ENCODE measurements at regions not wholly inside any gene's neighbourhood (a gene's known extent, or its start where the extent isn't known, plus 50 kb on each side); places are given as distances from the start of the nearest gene placed in this dataset.

DNA sequence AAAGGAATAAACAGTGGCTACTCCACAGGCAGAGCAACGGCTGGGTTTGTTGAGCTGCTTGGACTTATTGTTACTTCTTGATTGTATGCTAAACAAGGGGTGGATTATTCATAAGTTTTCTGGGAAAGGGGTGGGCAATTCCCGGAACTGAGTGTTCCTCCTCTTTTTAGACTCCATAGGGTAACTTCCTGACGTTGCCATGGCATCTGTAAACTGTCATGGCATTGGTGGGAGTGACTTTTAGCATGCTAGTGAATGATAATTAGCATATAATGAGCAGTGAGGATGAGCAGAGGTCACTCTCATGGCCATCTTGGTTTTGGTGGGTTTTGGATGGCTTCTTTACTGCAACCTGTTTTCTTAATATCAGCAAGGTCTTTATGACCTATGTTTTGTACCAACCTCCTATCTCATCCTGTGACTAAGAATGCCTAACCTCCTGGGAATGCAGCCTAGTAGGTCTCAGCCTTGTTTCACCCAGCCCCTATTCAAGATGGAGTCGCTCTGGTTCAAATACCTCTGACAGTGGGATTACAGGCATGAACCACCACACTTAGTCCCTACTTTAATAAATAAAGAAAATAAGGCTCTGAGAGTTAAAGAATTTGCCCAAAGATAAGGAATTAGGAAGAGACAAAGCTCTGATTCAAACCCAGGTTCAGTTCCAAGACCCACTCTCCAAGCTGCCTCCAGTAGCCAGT is 65.6 kb upstream of the CLMP start:
- ATAC-seq = no peak
- TF ChIP-seq, protein P1, sequence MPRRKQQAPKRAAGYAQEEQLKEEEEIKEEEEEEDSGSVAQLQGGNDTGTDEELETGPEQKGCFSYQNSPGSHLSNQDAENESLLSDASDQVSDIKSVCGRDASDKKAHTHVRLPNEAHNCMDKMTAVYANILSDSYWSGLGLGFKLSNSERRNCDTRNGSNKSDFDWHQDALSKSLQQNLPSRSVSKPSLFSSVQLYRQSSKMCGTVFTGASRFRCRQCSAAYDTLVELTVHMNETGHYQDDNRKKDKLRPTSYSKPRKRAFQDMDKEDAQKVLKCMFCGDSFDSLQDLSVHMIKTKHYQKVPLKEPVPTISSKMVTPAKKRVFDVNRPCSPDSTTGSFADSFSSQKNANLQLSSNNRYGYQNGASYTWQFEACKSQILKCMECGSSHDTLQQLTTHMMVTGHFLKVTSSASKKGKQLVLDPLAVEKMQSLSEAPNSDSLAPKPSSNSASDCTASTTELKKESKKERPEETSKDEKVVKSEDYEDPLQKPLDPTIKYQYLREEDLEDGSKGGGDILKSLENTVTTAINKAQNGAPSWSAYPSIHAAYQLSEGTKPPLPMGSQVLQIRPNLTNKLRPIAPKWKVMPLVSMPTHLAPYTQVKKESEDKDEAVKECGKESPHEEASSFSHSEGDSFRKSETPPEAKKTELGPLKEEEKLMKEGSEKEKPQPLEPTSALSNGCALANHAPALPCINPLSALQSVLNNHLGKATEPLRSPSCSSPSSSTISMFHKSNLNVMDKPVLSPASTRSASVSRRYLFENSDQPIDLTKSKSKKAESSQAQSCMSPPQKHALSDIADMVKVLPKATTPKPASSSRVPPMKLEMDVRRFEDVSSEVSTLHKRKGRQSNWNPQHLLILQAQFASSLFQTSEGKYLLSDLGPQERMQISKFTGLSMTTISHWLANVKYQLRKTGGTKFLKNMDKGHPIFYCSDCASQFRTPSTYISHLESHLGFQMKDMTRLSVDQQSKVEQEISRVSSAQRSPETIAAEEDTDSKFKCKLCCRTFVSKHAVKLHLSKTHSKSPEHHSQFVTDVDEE (CRISPR knock-in tag; IDR thresholded peaks at IDR 0.05) = no peak
- no peak for TF ChIP-seq ZNF565 (CRISPR knock-in tag; conservative IDR thresholded peaks at IDR 0.05; ENCODE audit: low read depth)
- TF ChIP-seq, protein P2, sequence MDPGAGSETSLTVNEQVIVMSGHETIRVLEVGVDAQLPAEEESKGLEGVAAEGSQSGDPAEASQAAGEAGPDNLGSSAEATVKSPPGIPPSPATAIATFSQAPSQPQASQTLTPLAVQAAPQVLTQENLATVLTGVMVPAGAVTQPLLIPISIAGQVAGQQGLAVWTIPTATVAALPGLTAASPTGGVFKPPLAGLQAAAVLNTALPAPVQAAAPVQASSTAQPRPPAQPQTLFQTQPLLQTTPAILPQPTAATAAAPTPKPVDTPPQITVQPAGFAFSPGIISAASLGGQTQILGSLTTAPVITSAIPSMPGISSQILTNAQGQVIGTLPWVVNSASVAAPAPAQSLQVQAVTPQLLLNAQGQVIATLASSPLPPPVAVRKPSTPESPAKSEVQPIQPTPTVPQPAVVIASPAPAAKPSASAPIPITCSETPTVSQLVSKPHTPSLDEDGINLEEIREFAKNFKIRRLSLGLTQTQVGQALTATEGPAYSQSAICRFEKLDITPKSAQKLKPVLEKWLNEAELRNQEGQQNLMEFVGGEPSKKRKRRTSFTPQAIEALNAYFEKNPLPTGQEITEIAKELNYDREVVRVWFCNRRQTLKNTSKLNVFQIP (CRISPR knock-in tag; IDR thresholded peaks at IDR 0.05; ENCODE audit: borderline replicate concordance, low read depth) = no peak
- no peak for TF ChIP-seq ZNF8 (CRISPR knock-in tag; IDR thresholded peaks at IDR 0.05)
- TF ChIP-seq RARB (CRISPR knock-in tag; IDR thresholded peaks at IDR 0.05) = no peak
- no peak for TF ChIP-seq BACH2 (CRISPR knock-in tag; IDR thresholded peaks at IDR 0.05; ENCODE audit: borderline replicate concordance)
- peak; percentile 50; the same call in 1 of the 2 replicates for TF ChIP-seq ZFP3 (CRISPR knock-in tag; IDR thresholded peaks at IDR 0.05)
- TF ChIP-seq, protein P3, sequence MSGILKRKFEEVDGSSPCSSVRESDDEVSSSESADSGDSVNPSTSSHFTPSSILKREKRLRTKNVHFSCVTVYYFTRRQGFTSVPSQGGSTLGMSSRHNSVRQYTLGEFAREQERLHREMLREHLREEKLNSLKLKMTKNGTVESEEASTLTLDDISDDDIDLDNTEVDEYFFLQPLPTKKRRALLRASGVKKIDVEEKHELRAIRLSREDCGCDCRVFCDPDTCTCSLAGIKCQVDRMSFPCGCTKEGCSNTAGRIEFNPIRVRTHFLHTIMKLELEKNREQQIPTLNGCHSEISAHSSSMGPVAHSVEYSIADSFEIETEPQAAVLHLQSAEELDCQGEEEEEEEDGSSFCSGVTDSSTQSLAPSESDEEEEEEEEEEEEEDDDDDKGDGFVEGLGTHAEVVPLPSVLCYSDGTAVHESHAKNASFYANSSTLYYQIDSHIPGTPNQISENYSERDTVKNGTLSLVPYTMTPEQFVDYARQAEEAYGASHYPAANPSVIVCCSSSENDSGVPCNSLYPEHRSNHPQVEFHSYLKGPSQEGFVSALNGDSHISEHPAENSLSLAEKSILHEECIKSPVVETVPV (CRISPR knock-in tag; IDR thresholded peaks at IDR 0.05) = no peak
- TF ChIP-seq ZNF70 (CRISPR knock-in tag; IDR thresholded peaks at IDR 0.05) = no peak
- peak; percentile 43; the same call in 1 of the 2 replicates for TF ChIP-seq ISL1 (CRISPR knock-in tag; IDR thresholded peaks at IDR 0.05)

DNA sequence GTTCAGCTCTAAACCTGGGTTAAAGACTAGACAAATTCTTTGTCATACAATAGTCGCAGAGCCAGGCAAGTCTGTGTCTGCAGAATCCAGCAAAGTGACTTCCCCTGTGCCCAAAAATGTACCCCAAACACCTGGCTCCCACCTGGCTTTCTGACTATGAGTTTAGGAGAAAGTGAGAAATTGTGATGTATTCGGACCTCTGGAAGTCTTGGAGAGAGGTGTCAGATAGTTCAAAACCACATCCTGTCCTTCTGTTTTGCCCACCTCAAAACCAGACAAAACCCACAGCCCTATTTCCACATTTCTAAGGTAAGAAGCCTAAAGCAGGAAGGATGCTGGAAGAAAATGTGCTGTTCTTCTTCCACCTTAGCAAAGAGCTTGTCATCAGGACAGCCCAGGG is 63.8 kb upstream of the CLMP start:
- TF ChIP-seq ZFP3 (CRISPR knock-in tag; IDR thresholded peaks at IDR 0.05) = no peak
- no peak for TF ChIP-seq OSR1 (CRISPR knock-in tag; IDR thresholded peaks at IDR 0.05)
- TF ChIP-seq, protein P2 (CRISPR knock-in tag; IDR thresholded peaks at IDR 0.05; ENCODE audit: borderline replicate concordance, low read depth) = no peak
- no peak for TF ChIP-seq ZFP30 (CRISPR knock-in tag; IDR thresholded peaks at IDR 0.05)
- TF ChIP-seq, protein P1 (CRISPR knock-in tag; IDR thresholded peaks at IDR 0.05) = no peak
- TF ChIP-seq CSDC2 (CRISPR knock-in tag; IDR thresholded peaks at IDR 0.05) = no peak
- no peak for TF ChIP-seq SNAI2 (CRISPR knock-in tag; IDR thresholded peaks at IDR 0.05)
- no peak for TF ChIP-seq ZNF565 (CRISPR knock-in tag; conservative IDR thresholded peaks at IDR 0.05; ENCODE audit: low read depth)
- TF ChIP-seq ISL1 (CRISPR knock-in tag; IDR thresholded peaks at IDR 0.05) = no peak
- TF ChIP-seq TOX (CRISPR knock-in tag; IDR thresholded peaks at IDR 0.05; ENCODE audit: borderline replicate concordance) = no peak
- TF ChIP-seq RARB (CRISPR knock-in tag; IDR thresholded peaks at IDR 0.05) = no peak
- no peak for ATAC-seq

DNA sequence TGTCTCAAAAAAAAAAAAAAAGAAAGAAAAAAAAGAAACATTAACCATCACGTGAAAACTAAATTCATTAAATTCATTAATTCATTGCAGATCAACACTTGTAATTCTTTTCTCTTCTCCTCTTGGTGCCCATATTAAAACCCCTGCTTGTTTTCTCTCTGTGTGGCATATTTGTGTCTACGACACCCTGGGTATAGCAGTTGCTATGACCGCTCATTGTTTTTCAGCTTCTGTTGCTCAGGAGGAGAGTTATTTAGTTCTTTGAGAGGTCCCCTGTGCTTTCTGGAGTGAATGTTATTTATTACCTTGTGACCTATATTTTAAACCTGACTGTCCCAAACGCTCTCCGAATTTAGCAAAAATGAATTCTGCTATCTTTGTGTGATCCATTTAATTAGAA is 62.3 kb upstream of the CLMP start:
- ATAC-seq = no peak
- TF ChIP-seq GLIS3 (CRISPR knock-in tag; IDR thresholded peaks at IDR 0.05) = no peak
- no peak for TF ChIP-seq TCF4 (CRISPR knock-in tag; IDR thresholded peaks at IDR 0.05; ENCODE audit: borderline replicate concordance)
- TF ChIP-seq ZNF8 (CRISPR knock-in tag; IDR thresholded peaks at IDR 0.05) = no peak
- no peak for TF ChIP-seq OSR1 (CRISPR knock-in tag; IDR thresholded peaks at IDR 0.05)
- TF ChIP-seq CSDC2 (CRISPR knock-in tag; IDR thresholded peaks at IDR 0.05) = no peak
- TF ChIP-seq, protein P4, sequence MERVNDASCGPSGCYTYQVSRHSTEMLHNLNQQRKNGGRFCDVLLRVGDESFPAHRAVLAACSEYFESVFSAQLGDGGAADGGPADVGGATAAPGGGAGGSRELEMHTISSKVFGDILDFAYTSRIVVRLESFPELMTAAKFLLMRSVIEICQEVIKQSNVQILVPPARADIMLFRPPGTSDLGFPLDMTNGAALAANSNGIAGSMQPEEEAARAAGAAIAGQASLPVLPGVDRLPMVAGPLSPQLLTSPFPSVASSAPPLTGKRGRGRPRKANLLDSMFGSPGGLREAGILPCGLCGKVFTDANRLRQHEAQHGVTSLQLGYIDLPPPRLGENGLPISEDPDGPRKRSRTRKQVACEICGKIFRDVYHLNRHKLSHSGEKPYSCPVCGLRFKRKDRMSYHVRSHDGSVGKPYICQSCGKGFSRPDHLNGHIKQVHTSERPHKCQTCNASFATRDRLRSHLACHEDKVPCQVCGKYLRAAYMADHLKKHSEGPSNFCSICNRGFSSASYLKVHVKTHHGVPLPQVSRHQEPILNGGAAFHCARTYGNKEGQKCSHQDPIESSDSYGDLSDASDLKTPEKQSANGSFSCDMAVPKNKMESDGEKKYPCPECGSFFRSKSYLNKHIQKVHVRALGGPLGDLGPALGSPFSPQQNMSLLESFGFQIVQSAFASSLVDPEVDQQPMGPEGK (CRISPR knock-in tag; IDR thresholded peaks at IDR 0.05; ENCODE audit: borderline replicate concordance) = no peak
- no peak for TF ChIP-seq ISL1 (CRISPR knock-in tag; IDR thresholded peaks at IDR 0.05)
- TF ChIP-seq, protein P1 (CRISPR knock-in tag; IDR thresholded peaks at IDR 0.05) = no peak
- no peak for TF ChIP-seq ZC3H10 (CRISPR knock-in tag; IDR thresholded peaks at IDR 0.05)
- no peak for TF ChIP-seq ZNF70 (CRISPR knock-in tag; IDR thresholded peaks at IDR 0.05)
